Transverse colon (tissue), 3 donors: ENCODE measurements at regions not wholly inside any gene's neighbourhood (a gene's known extent, or its start where the extent isn't known, plus 50 kb on each side); places are given as distances from the start of the nearest gene placed in this dataset.

Experiments used
- EP300 ChIP-seq: sonication (generic); formaldehyde crosslinking; IDR thresholded peaks from one replicate; pipeline ENCODE4 v1.6.1; 2017; ENCODE audit warnings: antibody characterized with exemption, low read depth
- TF ChIP-seq, protein P1 (sequence below), 5 experiments: fragments of 200-600 bp in 3 of 5; fragments of 450-650 bp in 2 of 5; sonication (generic) in 3 of 5; IDR thresholded peaks; 1 replicate in 2 of 5; 2 replicates in 3 of 5; pipeline ENCODE4 v1.5.1; 2016 to 2017; ENCODE audit warnings: antibody characterized with exemption in 5 of 5, inconsistent platforms in 3 of 5, mild to moderate bottlenecking in 2 of 5, moderate library complexity in 1 of 5

DNA sequence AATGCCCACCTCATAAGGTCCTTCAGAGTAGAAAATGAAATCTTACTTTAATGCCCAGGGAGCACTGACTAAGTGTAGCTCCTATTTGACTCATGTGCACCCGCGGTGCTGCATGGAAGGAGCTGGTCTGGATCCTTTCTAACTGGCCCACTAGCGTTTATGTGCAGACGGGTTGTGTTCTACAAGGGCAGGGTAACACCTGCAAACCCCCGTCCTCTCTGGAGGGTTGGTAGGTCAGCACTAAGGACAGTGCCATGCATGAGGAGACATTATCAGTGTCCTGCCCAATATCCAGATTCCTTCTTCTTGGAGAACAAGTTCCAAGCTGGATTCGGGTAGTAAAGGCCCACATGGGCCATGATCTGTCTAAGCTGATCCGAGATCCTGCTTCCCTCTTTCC lies 140.3 kb downstream of the ANKRD60 start:
- no peak for TF ChIP-seq EP300
- TF ChIP-seq, protein P1, sequence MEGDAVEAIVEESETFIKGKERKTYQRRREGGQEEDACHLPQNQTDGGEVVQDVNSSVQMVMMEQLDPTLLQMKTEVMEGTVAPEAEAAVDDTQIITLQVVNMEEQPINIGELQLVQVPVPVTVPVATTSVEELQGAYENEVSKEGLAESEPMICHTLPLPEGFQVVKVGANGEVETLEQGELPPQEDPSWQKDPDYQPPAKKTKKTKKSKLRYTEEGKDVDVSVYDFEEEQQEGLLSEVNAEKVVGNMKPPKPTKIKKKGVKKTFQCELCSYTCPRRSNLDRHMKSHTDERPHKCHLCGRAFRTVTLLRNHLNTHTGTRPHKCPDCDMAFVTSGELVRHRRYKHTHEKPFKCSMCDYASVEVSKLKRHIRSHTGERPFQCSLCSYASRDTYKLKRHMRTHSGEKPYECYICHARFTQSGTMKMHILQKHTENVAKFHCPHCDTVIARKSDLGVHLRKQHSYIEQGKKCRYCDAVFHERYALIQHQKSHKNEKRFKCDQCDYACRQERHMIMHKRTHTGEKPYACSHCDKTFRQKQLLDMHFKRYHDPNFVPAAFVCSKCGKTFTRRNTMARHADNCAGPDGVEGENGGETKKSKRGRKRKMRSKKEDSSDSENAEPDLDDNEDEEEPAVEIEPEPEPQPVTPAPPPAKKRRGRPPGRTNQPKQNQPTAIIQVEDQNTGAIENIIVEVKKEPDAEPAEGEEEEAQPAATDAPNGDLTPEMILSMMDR (IDR thresholded peaks at IDR 0.05), result no peak
